HepG2 (cell line): ENCODE measurements at regions not wholly inside any gene's neighbourhood (a gene's known extent, or its start where the extent isn't known, plus 50 kb on each side); places are given as distances from the start of the nearest gene placed in this dataset.
"Not testable (repeated sequence)": the region's sequence is repeated elsewhere in the genome, so short reads cannot be mapped to it uniquely, and the experiment has no call there.

Source experiments
- ATAC-seq: fragments of 200-7000 bp; cut with Tn5 transposase; 3 replicates; pipeline ENCODE4 v1.9.1; 2020; ENCODE audit warnings: mild to moderate bottlenecking, moderate library complexity
- BruUV-seq: library from RNA; stranded (reverse); fragments of 400-500 nt; replicated peaks from 2 replicates; lab custom pipeline; 2021; lab: Mats Ljungman, UMichigan
- CTCF ChIA-PET: fragments of 300-600 bp; formaldehyde crosslinking; extraction: SDS; loops from one replicate; lab custom pipeline; 2021; ENCODE audit warnings: low total read pairs, inconsistent platforms, low intra/inter-chr PET ratio; lab: Yijun Ruan, JAX
- POLR2A ChIA-PET: fragments of 350-600 bp; sonication (Branson Sonifier 250); formaldehyde crosslinking; loops from one replicate; lab custom pipeline; 2020; ENCODE audit warnings: antibody characterized with exemption, inconsistent platforms; lab: Yijun Ruan, JAX
- DNase-seq: peaks from one replicate; pipeline ENCODE4 v3.0.0-alpha.2; 2015; ENCODE audit warnings: low spot score
- FAIRE-seq: peaks from 3 replicates; lab custom pipeline; 2011; peaks lifted over from hg19 to GRCh38; lab: Jason Lieb, UNC
- H2AFZ ChIP-seq: one replicate; pipeline ENCODE4 v1.6.1; 2011; ENCODE audit warnings: low read length, inconsistent platforms
- H3K27ac ChIP-seq: fragments of 300-600 bp; 3 replicates; pipeline ENCODE4 v1.8.0; 2011; ENCODE audit warnings: mixed run types, mild to moderate bottlenecking, mixed read lengths, low read length, inconsistent platforms; ENCODE audit not compliant: insufficient read depth; ENCODE audit errors: extremely low read length
- H3K27me3 ChIP-seq, 2 experiments: fragments of 200-600 bp in 1 of 2; 2 replicates in 1 of 2; 3 replicates in 1 of 2; pipeline versions ENCODE4 v1.6.0 to v1.8.0; 2011; ENCODE audit warnings: low read length in 2 of 2, mild to moderate bottlenecking in 2 of 2, moderate library complexity in 2 of 2, inconsistent platforms in 1 of 2; ENCODE audit not compliant: insufficient read depth in 2 of 2, control insufficient read depth in 1 of 2
- H3K36me3 ChIP-seq, 2 experiments: fragments of 200-600 bp in 1 of 2; replicated peaks in 1 of 2; 2 replicates in 1 of 2; 3 replicates in 1 of 2; pipeline versions ENCODE4 v1.5.1 to v1.8.0; 2011; ENCODE audit warnings: low read length in 2 of 2, inconsistent platforms in 1 of 2; ENCODE audit not compliant: insufficient read depth in 2 of 2, control insufficient read depth in 1 of 2
- H3K4me1 ChIP-seq: 2 replicates; pipeline ENCODE4 v1.5.1; 2012; ENCODE audit warnings: low read length, inconsistent platforms; ENCODE audit not compliant: insufficient read depth
- H3K4me2 ChIP-seq: 2 replicates; pipeline ENCODE4 v1.6.0; 2011; ENCODE audit warnings: low read depth, low read length, inconsistent platforms
- H3K4me3 ChIP-seq, 3 experiments: fragments of 200-600 bp in 1 of 3; sonication (generic), shearing (Covaris generic) in 1 of 3; replicated peaks in 1 of 3; 2 replicates each; pipeline ENCODE4 v1.5.1; 2011 to 2016; ENCODE audit warnings: low read length in 3 of 3, inconsistent platforms in 2 of 3, low read depth in 2 of 3, mild to moderate bottlenecking in 2 of 3, control low read depth in 1 of 3, mixed read lengths in 1 of 3; ENCODE audit not compliant: insufficient read depth in 1 of 3
- H3K79me2 ChIP-seq: one replicate; pipeline ENCODE4 v1.6.1; 2011; ENCODE audit warnings: low read length, inconsistent platforms; ENCODE audit not compliant: insufficient read depth
- H3K9ac ChIP-seq: 2 replicates; pipeline ENCODE4 v1.6.0; 2011; ENCODE audit warnings: mild to moderate bottlenecking, low read depth, low read length, inconsistent platforms; ENCODE audit not compliant: insufficient read depth
- H3K9me3 ChIP-seq: 2 replicates; pipeline ENCODE4 v1.5.1; 2012; ENCODE audit warnings: mild to moderate bottlenecking, low read length
- H4K20me1 ChIP-seq: 2 replicates; pipeline ENCODE4 v1.6.0; 2011; ENCODE audit warnings: inconsistent platforms, mild to moderate bottlenecking, low read length, moderate library complexity; ENCODE audit not compliant: insufficient read depth
- WGBS: methylation state at CpG from one replicate; pipeline ENCODE4 v1.1.6; 2017; ENCODE audit warnings: low lambda C conversion rate; 5-methylcytosine and 5-hydroxymethylcytosine counted together
- in situ Hi-C: cut with HindIII; loops from 2 replicates; pipeline ENCODE4 v1.10.0; 2017; ENCODE audit warnings: low pct_unique_long_range_greater_than_20kb; ENCODE audit not compliant: extremely low pct_ligation_motif_present
- intact Hi-C: fragments of 100-400 bp; cut with micrococcal nuclease; formaldehyde crosslinking; loops from one replicate; pipeline ENCODE4 v1.10.0; 2022; ENCODE audit not compliant: unreplicated experiment

DNA sequence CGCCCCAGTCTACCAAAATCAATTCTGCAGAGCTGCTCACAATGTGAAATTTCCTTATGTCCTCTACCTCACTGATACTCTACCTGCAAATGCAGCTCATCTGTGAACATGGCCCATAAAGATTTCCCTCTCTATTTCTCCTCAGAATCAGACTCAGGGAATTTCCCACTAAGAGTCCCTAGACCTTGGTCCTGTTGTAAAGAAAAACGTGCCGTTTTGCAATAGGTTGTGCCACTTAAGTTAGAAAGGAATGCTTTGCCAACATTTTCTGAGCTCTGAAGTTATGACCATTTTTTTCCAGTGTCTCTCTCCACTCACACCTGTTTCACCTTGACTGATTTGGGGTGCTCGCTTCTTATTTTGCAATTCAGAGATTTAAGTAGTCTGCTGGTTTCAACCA, 100.7 kb downstream of the SPDYE17 start:
- CTCF ChIA-PET, H3K36me3 ChIP-seq, intact Hi-C loops, H3K27ac ChIP-seq, H2AFZ ChIP-seq, H3K27me3 ChIP-seq, DNase-seq, H3K4me2 ChIP-seq, H3K4me3 ChIP-seq, FAIRE-seq, H3K79me2 ChIP-seq, H4K20me1 ChIP-seq, in situ Hi-C loops, ATAC-seq, H3K9me3 ChIP-seq, BruUV-seq, POLR2A ChIA-PET, H3K4me1 ChIP-seq, H3K9ac ChIP-seq: not testable (repeated sequence)
- 0% methylated on average over 3 of the region's 4 CpGs for WGBS

DNA sequence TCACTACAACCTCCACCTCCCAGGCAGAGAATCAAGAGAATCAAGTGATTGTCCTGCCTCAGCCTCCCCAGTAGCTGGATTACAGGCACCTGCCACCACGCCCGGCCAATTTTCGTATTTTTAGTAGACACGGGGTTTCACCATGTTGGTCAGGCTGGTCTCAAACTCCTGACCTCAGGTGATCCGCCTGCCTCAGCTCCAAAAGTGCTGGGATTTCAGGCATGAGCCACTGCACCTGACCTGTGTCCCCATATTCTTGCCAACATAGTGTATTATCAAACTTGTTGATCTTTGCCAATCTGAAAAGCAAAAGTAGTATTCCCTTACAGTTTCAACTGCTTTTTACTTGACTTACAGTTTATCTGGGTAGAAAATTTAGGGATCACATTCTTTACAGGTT, 101.7 kb downstream of the SPDYE17 start:
- H3K36me3 ChIP-seq, H3K9me3 ChIP-seq, BruUV-seq, FAIRE-seq, H3K27me3 ChIP-seq, H3K4me2 ChIP-seq, H3K9ac ChIP-seq, DNase-seq, intact Hi-C loops, H3K4me1 ChIP-seq, H2AFZ ChIP-seq, in situ Hi-C loops, ATAC-seq, H3K27ac ChIP-seq, CTCF ChIA-PET, POLR2A ChIA-PET, H3K79me2 ChIP-seq, H3K4me3 ChIP-seq, H4K20me1 ChIP-seq: not testable (repeated sequence)
- WGBS = 19% methylated on average over 5 of the region's 5 CpGs

DNA sequence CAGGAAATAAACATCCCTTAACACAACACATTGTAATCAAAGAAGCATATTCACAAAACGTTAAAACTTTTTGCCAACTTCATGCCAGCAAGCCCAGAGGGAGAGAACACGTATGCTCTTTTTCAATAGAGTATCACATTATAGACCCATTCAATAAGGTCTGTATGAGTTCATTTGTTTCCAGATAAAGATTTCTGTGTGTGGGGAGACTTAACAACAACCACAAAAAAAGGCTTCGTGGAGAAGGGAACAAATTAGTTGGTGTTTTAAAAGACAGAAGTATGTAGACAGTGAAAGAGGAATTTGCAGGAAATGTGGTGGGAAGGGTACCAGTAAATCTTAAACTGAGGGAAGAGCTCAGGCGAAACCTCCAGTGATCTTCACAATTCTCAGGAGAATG, 103.4 kb downstream of the SPDYE17 start:
- H3K4me2 ChIP-seq, H3K79me2 ChIP-seq, BruUV-seq, H3K9me3 ChIP-seq, H3K36me3 ChIP-seq, DNase-seq, H4K20me1 ChIP-seq, H3K27ac ChIP-seq, H3K9ac ChIP-seq, H2AFZ ChIP-seq, H3K4me3 ChIP-seq, ATAC-seq, H3K4me1 ChIP-seq, FAIRE-seq, H3K27me3 ChIP-seq, intact Hi-C loops, POLR2A ChIA-PET, CTCF ChIA-PET, in situ Hi-C loops: not testable (repeated sequence)
- WGBS = 22% methylated on average over 4 of the region's 4 CpGs

DNA sequence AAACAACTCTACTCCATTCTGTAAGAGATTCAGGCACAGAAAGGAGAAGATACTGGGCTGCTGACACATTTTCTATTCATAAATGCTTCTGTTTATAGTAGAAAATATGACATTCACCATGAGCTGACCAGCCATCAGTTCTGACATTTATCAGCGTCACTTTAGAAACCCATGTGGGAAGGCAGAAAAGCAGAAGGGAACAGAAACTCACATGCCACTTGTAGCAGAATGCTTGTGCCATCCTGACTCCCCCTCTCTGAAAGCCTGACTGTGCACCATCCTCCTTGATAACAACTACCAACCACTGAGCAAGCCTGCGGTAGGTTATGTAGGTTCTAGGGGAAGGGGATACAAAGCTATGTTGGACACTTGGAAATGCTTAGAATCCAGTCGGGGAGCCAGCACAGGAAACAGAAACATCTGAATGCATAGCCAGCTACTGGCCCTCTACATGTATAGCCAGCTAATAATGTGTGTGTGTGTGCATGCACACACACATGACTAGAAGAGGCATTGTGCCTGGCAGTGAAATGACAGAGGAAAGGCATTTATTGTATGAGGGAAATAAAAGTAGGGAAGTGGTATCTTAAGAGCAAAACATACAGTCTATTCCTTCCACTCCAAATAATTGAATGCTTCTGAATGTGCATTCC, 104.3 kb downstream of the SPDYE17 start:
- in situ Hi-C loops = not testable (repeated sequence)

More for the DNA sequence above, 104.3 kb downstream of the SPDYE17 start:
- H4K20me1 ChIP-seq, H3K9me3 ChIP-seq, DNase-seq, POLR2A ChIA-PET, H3K36me3 ChIP-seq, BruUV-seq, H3K4me2 ChIP-seq, H3K4me3 ChIP-seq, ATAC-seq, H3K79me2 ChIP-seq, H3K4me1 ChIP-seq, CTCF ChIA-PET, H3K27ac ChIP-seq, intact Hi-C loops, H3K27me3 ChIP-seq, H2AFZ ChIP-seq, H3K9ac ChIP-seq, FAIRE-seq: not testable (repeated sequence)
- WGBS = 25% methylated on average over 2 of the region's 3 CpGs
